Hepatocyte (in vitro differentiated cells): ENCODE measurements at regions not wholly inside any gene's neighbourhood (a gene's known extent, or its start where the extent isn't known, plus 50 kb on each side); places are given as distances from the start of the nearest gene placed in this dataset.
"Not testable (repeated sequence)": the region's sequence is repeated elsewhere in the genome, so short reads cannot be mapped to it uniquely, and the experiment has no call there.

ENCODE experiments used
- DNase-seq: peaks from one replicate; pipeline ENCODE4 v3.0.0-alpha.2; 2016; ENCODE audit warnings: low spot score
- H2AFZ ChIP-seq: fragments of 200-600 bp; sonication (generic); 2 replicates; pipeline ENCODE4 v1.6.0; 2016; ENCODE audit warnings: antibody characterized with exemption, mild to moderate bottlenecking
- H3K27ac ChIP-seq: fragments of 200-600 bp; sonication (generic); 2 replicates; pipeline ENCODE4 v1.5.1; 2016; ENCODE audit warnings: mild to moderate bottlenecking
- H3K27me3 ChIP-seq: fragments of 200-600 bp; sonication (generic); 2 replicates; pipeline ENCODE4 v1.6.1; 2016
- H3K36me3 ChIP-seq: fragments of 200-600 bp; sonication (generic); replicated peaks from 2 replicates; pipeline ENCODE4 v1.5.1; 2016; ENCODE audit warnings: low read depth; ENCODE audit not compliant: insufficient read depth
- H3K4me1 ChIP-seq: fragments of 200-600 bp; sonication (generic); 2 replicates; pipeline ENCODE4 v1.5.1; 2016; ENCODE audit warnings: mild to moderate bottlenecking, moderate library complexity; ENCODE audit not compliant: insufficient read depth
- H3K4me2 ChIP-seq: fragments of 200-600 bp; sonication (generic); 2 replicates; pipeline ENCODE4 v1.6.0; 2016
- H3K4me3 ChIP-seq: fragments of 200-600 bp; sonication (generic); 2 replicates; pipeline ENCODE4 v1.5.1; 2016; ENCODE audit warnings: mild to moderate bottlenecking
- H3K79me2 ChIP-seq: fragments of 200-600 bp; sonication (generic); 2 replicates; pipeline ENCODE4 v1.6.0; 2017; ENCODE audit warnings: mild to moderate bottlenecking
- H3K9me2 ChIP-seq: fragments of 200-600 bp; sonication (generic); replicated peaks from 2 replicates; pipeline ENCODE4 v1.6.0; 2017; ENCODE audit warnings: mild to moderate bottlenecking; ENCODE audit not compliant: insufficient read depth
- H3K9me3 ChIP-seq: fragments of 200-600 bp; sonication (generic); 2 replicates; pipeline ENCODE4 v1.5.1; 2016; ENCODE audit warnings: low read depth, mild to moderate bottlenecking
- H4K20me1 ChIP-seq: fragments of 200-600 bp; sonication (generic); 2 replicates; pipeline ENCODE4 v1.6.0; 2016; ENCODE audit warnings: mild to moderate bottlenecking; ENCODE audit not compliant: insufficient read depth, poor library complexity, severe bottlenecking
- EZH2 ChIP-seq: fragments of 200-600 bp; sonication (generic); IDR thresholded peaks from 2 replicates; pipeline ENCODE4 v1.6.1; 2016; ENCODE audit warnings: antibody characterized with exemption, mild to moderate bottlenecking, borderline replicate concordance
- EZH2phosphoT487 ChIP-seq: fragments of 200-600 bp; sonication (generic); IDR thresholded peaks from one replicate; pipeline ENCODE4 v1.6.1; 2018; ENCODE audit warnings: antibody characterized with exemption, mild to moderate bottlenecking, low read depth, moderate library complexity; ENCODE audit not compliant: unreplicated experiment, severe bottlenecking
- WGBS: methylation state at CpG from one replicate; pipeline ENCODE4 v1.1.6; 2016; ENCODE audit warnings: low lambda C conversion rate; ENCODE audit errors: missing lambda C conversion rate; 5-methylcytosine and 5-hydroxymethylcytosine counted together
- TF ChIP-seq, protein P1 (sequence below): fragments of 200-600 bp; sonication (generic); IDR thresholded peaks from 2 replicates; pipeline ENCODE4 v1.5.1; 2016; ENCODE audit warnings: antibody characterized with exemption, mild to moderate bottlenecking; ENCODE audit not compliant: poor library complexity

DNA sequence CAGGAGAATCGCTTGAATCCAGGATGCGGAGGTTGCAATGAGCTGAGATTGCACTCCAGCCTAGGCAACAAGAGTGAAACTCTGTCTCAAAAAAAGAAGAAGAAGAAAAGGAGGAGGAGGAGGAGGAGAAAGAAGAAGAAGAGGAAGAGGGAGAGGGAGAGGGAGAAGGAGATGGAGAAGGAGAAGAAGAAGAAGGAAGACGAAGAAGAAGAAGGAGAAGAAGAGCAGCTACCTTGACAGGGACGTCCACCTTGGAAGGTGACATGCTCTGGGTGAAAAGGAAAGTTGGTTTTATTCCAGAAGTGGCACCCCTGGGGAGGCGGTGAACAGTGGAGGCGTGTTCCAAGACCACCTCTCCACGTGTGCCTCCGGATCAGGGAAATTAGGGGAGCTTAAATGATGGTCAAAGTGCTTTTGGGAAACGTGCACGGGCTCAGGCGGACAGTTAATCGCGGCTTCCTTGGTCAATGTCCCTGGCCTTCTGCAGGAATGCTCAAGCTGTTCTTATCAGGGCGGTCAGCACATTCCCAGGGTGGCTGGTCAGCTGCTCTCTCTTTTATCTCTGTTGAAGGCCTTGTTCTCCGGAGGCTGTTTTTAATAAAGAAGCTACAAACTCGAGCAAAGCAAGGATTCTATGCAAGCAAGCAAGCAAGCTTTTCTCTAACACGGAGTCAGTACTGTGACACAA is 78.9 kb upstream of the PEG3 start:
- H3K27ac ChIP-seq: no peak overlapping the region
- H3K4me3 ChIP-seq: no peak overlapping the region
- H3K27me3 ChIP-seq: no peaks in the 10 kb centered on the region
- no peak overlapping the region for H3K4me2 ChIP-seq
- no peaks in the 10 kb centered on the region for H3K36me3 ChIP-seq
- no peak for DNase-seq
- no peak overlapping the region for H2AFZ ChIP-seq
- no peaks in the 10 kb centered on the region for H3K4me1 ChIP-seq
- no peaks in the 10 kb centered on the region for H3K9me3 ChIP-seq
- TF ChIP-seq EZH2phosphoT487 (no peak), EZH2 (no peak)
- TF ChIP-seq, protein P1, sequence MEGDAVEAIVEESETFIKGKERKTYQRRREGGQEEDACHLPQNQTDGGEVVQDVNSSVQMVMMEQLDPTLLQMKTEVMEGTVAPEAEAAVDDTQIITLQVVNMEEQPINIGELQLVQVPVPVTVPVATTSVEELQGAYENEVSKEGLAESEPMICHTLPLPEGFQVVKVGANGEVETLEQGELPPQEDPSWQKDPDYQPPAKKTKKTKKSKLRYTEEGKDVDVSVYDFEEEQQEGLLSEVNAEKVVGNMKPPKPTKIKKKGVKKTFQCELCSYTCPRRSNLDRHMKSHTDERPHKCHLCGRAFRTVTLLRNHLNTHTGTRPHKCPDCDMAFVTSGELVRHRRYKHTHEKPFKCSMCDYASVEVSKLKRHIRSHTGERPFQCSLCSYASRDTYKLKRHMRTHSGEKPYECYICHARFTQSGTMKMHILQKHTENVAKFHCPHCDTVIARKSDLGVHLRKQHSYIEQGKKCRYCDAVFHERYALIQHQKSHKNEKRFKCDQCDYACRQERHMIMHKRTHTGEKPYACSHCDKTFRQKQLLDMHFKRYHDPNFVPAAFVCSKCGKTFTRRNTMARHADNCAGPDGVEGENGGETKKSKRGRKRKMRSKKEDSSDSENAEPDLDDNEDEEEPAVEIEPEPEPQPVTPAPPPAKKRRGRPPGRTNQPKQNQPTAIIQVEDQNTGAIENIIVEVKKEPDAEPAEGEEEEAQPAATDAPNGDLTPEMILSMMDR: no peak
- H3K79me2 ChIP-seq: no peaks in the 10 kb centered on the region
- WGBS: 64% methylated on average over 16 of the region's 17 CpGs
- H3K9me2 ChIP-seq: no peaks in the 10 kb centered on the region
- no peaks in the 10 kb centered on the region for H4K20me1 ChIP-seq

DNA sequence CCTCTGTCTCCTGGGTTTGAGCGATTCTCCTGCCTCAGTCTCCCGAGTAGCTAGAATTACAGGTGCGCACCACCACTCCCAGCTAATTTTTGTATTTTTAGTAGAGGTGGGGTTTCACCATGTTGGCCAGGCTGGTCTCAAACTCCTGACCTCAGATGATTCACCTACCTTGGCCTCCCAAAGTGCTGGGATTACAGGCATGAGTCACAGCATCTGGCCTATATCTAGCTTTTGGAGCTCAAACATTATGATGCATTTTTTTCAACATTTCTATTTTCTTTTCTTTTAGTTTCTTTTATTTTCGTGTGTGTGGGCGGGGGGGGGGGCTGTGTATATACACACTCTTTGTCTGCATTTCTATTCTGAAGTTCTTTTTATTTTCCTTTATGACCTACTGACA is 85.6 kb upstream of the PEG3 start:
- H3K27me3 ChIP-seq, H3K9me2 ChIP-seq: not testable (repeated sequence)
- 78% methylated on average over 5 of the region's 5 CpGs for WGBS

DNA sequence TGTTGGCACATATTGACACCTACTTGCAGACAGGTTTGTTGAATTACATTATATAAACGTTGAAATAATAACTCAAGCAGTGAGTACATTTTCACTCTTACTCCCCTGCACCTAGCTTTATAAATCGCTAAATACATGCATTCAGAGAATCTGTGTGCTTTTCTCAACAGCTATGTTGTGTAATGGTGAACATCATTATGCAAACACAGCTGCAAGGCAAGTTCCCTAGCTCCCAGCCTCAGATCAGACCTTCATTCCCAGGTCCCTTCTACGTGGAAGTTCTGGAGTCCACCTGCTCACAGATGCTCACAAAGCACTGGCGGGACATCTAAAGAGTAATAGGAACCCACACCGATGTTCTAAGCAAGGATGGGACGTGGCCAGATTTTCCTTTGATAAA is 86.8 kb upstream of the PEG3 start:
- H3K9me3 ChIP-seq: no peaks in the 10 kb centered on the region

More for the DNA sequence above, 85.6 kb upstream of the PEG3 start:
- not testable (repeated sequence) for DNase-seq, H3K4me3 ChIP-seq, H3K9me3 ChIP-seq, H3K79me2 ChIP-seq, H4K20me1 ChIP-seq, H3K4me2 ChIP-seq, H3K36me3 ChIP-seq, H3K4me1 ChIP-seq, H3K27ac ChIP-seq, H2AFZ ChIP-seq

DNA sequence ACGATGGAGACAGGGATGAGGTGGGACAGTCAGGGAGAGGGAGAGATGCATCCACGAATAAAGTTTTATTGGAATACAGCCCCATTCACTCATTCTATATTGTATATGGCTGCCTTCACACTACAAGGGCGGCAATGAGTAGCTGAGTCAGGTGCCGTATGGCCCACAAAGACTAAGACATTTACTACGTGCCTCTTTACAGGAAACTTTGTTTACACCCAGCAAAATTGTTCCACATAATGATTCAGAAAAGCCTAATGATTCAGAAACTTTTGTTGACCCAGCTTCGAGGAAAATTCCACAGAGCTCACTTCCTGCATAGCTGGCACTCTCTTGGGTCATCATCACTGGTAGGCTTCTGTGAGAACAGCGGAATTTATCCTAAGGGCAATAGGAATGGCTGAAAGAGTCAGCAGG is 87.3 kb upstream of the PEG3 start:
- H3K27me3 ChIP-seq: no peaks in the 10 kb centered on the region
- no peaks in the 10 kb centered on the region for H3K79me2 ChIP-seq
- no peak overlapping the region for H3K4me2 ChIP-seq
- H4K20me1 ChIP-seq: no peaks in the 10 kb centered on the region
- H3K27ac ChIP-seq: no peak overlapping the region
- H3K36me3 ChIP-seq: no peaks in the 10 kb centered on the region
- no peaks in the 10 kb centered on the region for H3K4me1 ChIP-seq
- H3K4me3 ChIP-seq: no peak overlapping the region
- WGBS: 60% methylated on average over 7 of the region's 7 CpGs
- no peak for TF ChIP-seq EZH2
- TF ChIP-seq, protein P1: no peak
- TF ChIP-seq EZH2phosphoT487: no peak
- no peaks in the 10 kb centered on the region for H3K9me2 ChIP-seq
- no peaks in the 10 kb centered on the region for H3K9me3 ChIP-seq
- DNase-seq: no peak
- no peak overlapping the region for H2AFZ ChIP-seq

More for the DNA sequence above, 86.8 kb upstream of the PEG3 start:
- H3K27ac ChIP-seq: no peak overlapping the region
- H3K4me2 ChIP-seq: no peak overlapping the region
- no peak for TF ChIP-seq EZH2phosphoT487
- no peak for TF ChIP-seq EZH2
- TF ChIP-seq, protein P1: no peak
- H3K4me1 ChIP-seq: no peaks in the 10 kb centered on the region
- no peak for DNase-seq
- H4K20me1 ChIP-seq: no peaks in the 10 kb centered on the region
- no peaks in the 10 kb centered on the region for H3K27me3 ChIP-seq
- H3K4me3 ChIP-seq: no peak overlapping the region
- no peaks in the 10 kb centered on the region for H3K9me2 ChIP-seq
- no peak overlapping the region for H2AFZ ChIP-seq
- WGBS: 53% methylated on average over 6 of the region's 6 CpGs
- H3K36me3 ChIP-seq: no peaks in the 10 kb centered on the region
- no peaks in the 10 kb centered on the region for H3K79me2 ChIP-seq
